GM23338 (cell line): ENCODE measurements at regions not wholly inside any gene's neighbourhood (a gene's known extent, or its start where the extent isn't known, plus 50 kb on each side); places are given as distances from the start of the nearest gene placed in this dataset.

ENCODE experiments used
- ATAC-seq: fragments of 200-7000 bp; cut with Tn5 transposase; 3 replicates; pipeline ENCODE4 v1.9.1; 2020
- DNase-seq: peaks from one replicate; pipeline ENCODE4 v3.0.0-alpha.2; 2015; ENCODE audit warnings: low spot score
- H2AFZ ChIP-seq: fragments of 200-600 bp; sonication (generic); 2 replicates; pipeline ENCODE4 v1.8.0; 2016; ENCODE audit warnings: antibody characterized with exemption, mild to moderate bottlenecking, moderate library complexity
- H3F3A ChIP-seq: fragments of 200-600 bp; sonication (generic); replicated peaks from 2 replicates; pipeline ENCODE4 v1.8.0; 2017; ENCODE audit warnings: antibody characterized with exemption, mixed run types, low read depth
- H3K27ac ChIP-seq: fragments of 200-600 bp; sonication (generic); 2 replicates; pipeline ENCODE4 v1.6.1; 2016; ENCODE audit warnings: low read depth
- H3K27me3 ChIP-seq: fragments of 200-600 bp; sonication (generic); 2 replicates; pipeline ENCODE4 v1.8.0; 2016; ENCODE audit warnings: mild to moderate bottlenecking, mixed run types, moderate library complexity; ENCODE audit not compliant: insufficient read depth
- H3K36me3 ChIP-seq: fragments of 200-600 bp; sonication (generic); 2 replicates; pipeline ENCODE4 v1.8.0; 2016; ENCODE audit warnings: mild to moderate bottlenecking; ENCODE audit not compliant: insufficient read depth
- H3K4me1 ChIP-seq: fragments of 200-600 bp; sonication (generic); 2 replicates; pipeline ENCODE4 v1.8.0; 2016; ENCODE audit warnings: mild to moderate bottlenecking, moderate library complexity; ENCODE audit not compliant: insufficient read depth
- H3K4me2 ChIP-seq: fragments of 200-600 bp; sonication (generic); 2 replicates; pipeline ENCODE4 v1.7.1; 2017; ENCODE audit warnings: mixed run types
- H3K4me3 ChIP-seq: fragments of 200-600 bp; sonication (generic); 2 replicates; pipeline ENCODE4 v1.6.1; 2016; ENCODE audit warnings: mixed run types
- H3K79me2 ChIP-seq: fragments of 200-600 bp; sonication (generic); replicated peaks from 2 replicates; pipeline ENCODE4 v1.8.0; 2017; ENCODE audit warnings: mild to moderate bottlenecking; ENCODE audit not compliant: insufficient read depth
- H3K9me2 ChIP-seq: fragments of 200-600 bp; sonication (generic); 2 replicates; pipeline ENCODE4 v1.8.0; 2017; ENCODE audit not compliant: insufficient read depth
- H4K20me1 ChIP-seq: fragments of 200-600 bp; sonication (generic); replicated peaks from 2 replicates; pipeline ENCODE4 v1.8.0; 2017; ENCODE audit warnings: mild to moderate bottlenecking; ENCODE audit not compliant: insufficient read depth
- H3K27ac Mint-ChIP-seq: 2 replicates; pipeline ENCODE4 v1.8.0; 2020; ENCODE audit warnings: inconsistent platforms, mild to moderate bottlenecking, moderate library complexity, mixed read lengths
- H3K27me3 Mint-ChIP-seq: 3 replicates; pipeline ENCODE4 v1.8.0; 2022; ENCODE audit warnings: low read depth, mild to moderate bottlenecking, moderate library complexity, mixed read lengths, inconsistent platforms; ENCODE audit not compliant: insufficient read depth, poor library complexity
- H3K36me3 Mint-ChIP-seq: 3 replicates; pipeline ENCODE4 v1.8.0; 2021; ENCODE audit warnings: low read depth, mild to moderate bottlenecking, inconsistent platforms, moderate library complexity, mixed read lengths
- H3K4me1 Mint-ChIP-seq: 3 replicates; pipeline ENCODE4 v1.8.0; 2020; ENCODE audit warnings: mild to moderate bottlenecking, inconsistent platforms, mixed read lengths
- H3K4me3 Mint-ChIP-seq: 3 replicates; pipeline ENCODE4 v1.8.0; 2021; ENCODE audit warnings: moderate library complexity, mild to moderate bottlenecking, inconsistent platforms, mixed read lengths
- H3K9me3 Mint-ChIP-seq: 3 replicates; pipeline ENCODE4 v1.8.0; 2020; ENCODE audit warnings: moderate library complexity, mild to moderate bottlenecking, inconsistent platforms, mixed read lengths
- CREB1 ChIP-seq: fragments of 250-450 bp; sonication (Bioruptor Pico); IDR thresholded peaks from 2 replicates; pipeline ENCODE4 v1.5.0; 2020; ENCODE audit warnings: low read depth, mild to moderate bottlenecking, moderate library complexity
- EZH2 ChIP-seq: fragments of 200-600 bp; sonication (generic); IDR thresholded peaks from one replicate; pipeline ENCODE4 v1.8.0; 2017; ENCODE audit warnings: antibody characterized with exemption, mild to moderate bottlenecking, low read depth; ENCODE audit not compliant: unreplicated experiment
- EZH2phosphoT487 ChIP-seq: fragments of 200-600 bp; sonication (generic); IDR thresholded peaks from one replicate; pipeline ENCODE4 v1.8.1; 2018; ENCODE audit warnings: antibody characterized with exemption; ENCODE audit not compliant: unreplicated experiment
- JUNB ChIP-seq: IDR thresholded peaks from one replicate; pipeline ENCODE4 v1.6.1; 2016; ENCODE audit warnings: antibody characterized with exemption; ENCODE audit not compliant: unreplicated experiment
- POLR2AphosphoS5 ChIP-seq: IDR thresholded peaks from 2 replicates; pipeline ENCODE4 v1.6.1; 2016; ENCODE audit warnings: antibody characterized with exemption, low read depth
- ZNF114 ChIP-seq: fragments of 250-450 bp; sonication (Bioruptor Pico); IDR thresholded peaks from 2 replicates; pipeline ENCODE4 v1.5.0; 2020; ENCODE audit warnings: mild to moderate bottlenecking, moderate library complexity
- ZNF331 ChIP-seq: fragments of 250-450 bp; sonication (Bioruptor Pico); IDR thresholded peaks from 2 replicates; pipeline ENCODE4 v1.5.0; 2020; ENCODE audit warnings: low read depth, mild to moderate bottlenecking, moderate library complexity
- TF ChIP-seq, protein P1 (sequence below): IDR thresholded peaks from one replicate; pipeline ENCODE4 v1.6.1; 2018; ENCODE audit warnings: antibody characterized with exemption; ENCODE audit not compliant: unreplicated experiment
- TF ChIP-seq, protein P2 (sequence below), 2 experiments: fragments of 200-600 bp in 1 of 2; sonication (generic) in 1 of 2; conservative IDR thresholded peaks; 2 replicates each; pipeline versions ENCODE4 v1.5.1 to v1.6.1; 2016 to 2017; ENCODE audit warnings: antibody characterized with exemption in 2 of 2, low read depth in 2 of 2, mild to moderate bottlenecking in 2 of 2, moderate library complexity in 1 of 2
- TF ChIP-seq, protein P3 (sequence below): IDR thresholded peaks from 2 replicates; pipeline ENCODE4 v1.6.1; 2016; ENCODE audit warnings: antibody characterized with exemption
- TF ChIP-seq, protein P4 (sequence below): fragments of 250-450 bp; sonication (Bioruptor Pico); IDR thresholded peaks from 2 replicates; pipeline ENCODE4 v1.5.0; 2020; ENCODE audit warnings: mild to moderate bottlenecking, moderate library complexity

DNA sequence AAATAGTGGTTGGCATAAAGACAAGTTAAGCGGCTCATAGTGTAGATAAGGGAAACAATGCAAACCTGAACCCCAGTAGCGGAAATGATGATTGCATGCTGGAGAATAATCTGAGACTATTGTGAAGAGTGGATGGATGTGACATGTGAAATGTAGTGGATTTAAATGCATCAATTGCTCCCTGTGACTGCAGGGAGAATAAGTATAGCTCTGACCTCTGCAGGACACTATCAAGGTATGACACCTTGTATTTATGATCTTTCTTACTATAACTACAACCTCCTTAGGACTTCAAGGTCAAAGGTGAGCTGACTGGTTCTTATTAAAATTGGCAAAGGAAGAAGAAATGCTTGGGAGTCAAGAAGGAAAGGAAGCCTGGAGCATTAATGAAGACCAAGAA is 285.6 kb downstream of the GRIN2B start:
- H3K4me1 ChIP-seq, result no peaks in the 10 kb centered on the region
- TF ChIP-seq ZNF114, result no peak
- TF ChIP-seq CREB1, result no peak
- TF ChIP-seq, protein P1, sequence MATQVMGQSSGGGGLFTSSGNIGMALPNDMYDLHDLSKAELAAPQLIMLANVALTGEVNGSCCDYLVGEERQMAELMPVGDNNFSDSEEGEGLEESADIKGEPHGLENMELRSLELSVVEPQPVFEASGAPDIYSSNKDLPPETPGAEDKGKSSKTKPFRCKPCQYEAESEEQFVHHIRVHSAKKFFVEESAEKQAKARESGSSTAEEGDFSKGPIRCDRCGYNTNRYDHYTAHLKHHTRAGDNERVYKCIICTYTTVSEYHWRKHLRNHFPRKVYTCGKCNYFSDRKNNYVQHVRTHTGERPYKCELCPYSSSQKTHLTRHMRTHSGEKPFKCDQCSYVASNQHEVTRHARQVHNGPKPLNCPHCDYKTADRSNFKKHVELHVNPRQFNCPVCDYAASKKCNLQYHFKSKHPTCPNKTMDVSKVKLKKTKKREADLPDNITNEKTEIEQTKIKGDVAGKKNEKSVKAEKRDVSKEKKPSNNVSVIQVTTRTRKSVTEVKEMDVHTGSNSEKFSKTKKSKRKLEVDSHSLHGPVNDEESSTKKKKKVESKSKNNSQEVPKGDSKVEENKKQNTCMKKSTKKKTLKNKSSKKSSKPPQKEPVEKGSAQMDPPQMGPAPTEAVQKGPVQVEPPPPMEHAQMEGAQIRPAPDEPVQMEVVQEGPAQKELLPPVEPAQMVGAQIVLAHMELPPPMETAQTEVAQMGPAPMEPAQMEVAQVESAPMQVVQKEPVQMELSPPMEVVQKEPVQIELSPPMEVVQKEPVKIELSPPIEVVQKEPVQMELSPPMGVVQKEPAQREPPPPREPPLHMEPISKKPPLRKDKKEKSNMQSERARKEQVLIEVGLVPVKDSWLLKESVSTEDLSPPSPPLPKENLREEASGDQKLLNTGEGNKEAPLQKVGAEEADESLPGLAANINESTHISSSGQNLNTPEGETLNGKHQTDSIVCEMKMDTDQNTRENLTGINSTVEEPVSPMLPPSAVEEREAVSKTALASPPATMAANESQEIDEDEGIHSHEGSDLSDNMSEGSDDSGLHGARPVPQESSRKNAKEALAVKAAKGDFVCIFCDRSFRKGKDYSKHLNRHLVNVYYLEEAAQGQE, result no peak
- TF ChIP-seq, protein P2, sequence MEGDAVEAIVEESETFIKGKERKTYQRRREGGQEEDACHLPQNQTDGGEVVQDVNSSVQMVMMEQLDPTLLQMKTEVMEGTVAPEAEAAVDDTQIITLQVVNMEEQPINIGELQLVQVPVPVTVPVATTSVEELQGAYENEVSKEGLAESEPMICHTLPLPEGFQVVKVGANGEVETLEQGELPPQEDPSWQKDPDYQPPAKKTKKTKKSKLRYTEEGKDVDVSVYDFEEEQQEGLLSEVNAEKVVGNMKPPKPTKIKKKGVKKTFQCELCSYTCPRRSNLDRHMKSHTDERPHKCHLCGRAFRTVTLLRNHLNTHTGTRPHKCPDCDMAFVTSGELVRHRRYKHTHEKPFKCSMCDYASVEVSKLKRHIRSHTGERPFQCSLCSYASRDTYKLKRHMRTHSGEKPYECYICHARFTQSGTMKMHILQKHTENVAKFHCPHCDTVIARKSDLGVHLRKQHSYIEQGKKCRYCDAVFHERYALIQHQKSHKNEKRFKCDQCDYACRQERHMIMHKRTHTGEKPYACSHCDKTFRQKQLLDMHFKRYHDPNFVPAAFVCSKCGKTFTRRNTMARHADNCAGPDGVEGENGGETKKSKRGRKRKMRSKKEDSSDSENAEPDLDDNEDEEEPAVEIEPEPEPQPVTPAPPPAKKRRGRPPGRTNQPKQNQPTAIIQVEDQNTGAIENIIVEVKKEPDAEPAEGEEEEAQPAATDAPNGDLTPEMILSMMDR (conservative IDR thresholded peaks at IDR 0.05; ENCODE audit: low read depth in 2 of 2), result no peak
- no peak for TF ChIP-seq EZH2phosphoT487
- TF ChIP-seq JUNB, result no peak
- TF ChIP-seq, protein P3, sequence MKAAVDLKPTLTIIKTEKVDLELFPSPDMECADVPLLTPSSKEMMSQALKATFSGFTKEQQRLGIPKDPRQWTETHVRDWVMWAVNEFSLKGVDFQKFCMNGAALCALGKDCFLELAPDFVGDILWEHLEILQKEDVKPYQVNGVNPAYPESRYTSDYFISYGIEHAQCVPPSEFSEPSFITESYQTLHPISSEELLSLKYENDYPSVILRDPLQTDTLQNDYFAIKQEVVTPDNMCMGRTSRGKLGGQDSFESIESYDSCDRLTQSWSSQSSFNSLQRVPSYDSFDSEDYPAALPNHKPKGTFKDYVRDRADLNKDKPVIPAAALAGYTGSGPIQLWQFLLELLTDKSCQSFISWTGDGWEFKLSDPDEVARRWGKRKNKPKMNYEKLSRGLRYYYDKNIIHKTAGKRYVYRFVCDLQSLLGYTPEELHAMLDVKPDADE, result no peak
- TF ChIP-seq POLR2AphosphoS5, result no peak
- TF ChIP-seq ZNF331 (CRISPR knock-in tag), result no peak
- TF ChIP-seq EZH2, result no peak
- TF ChIP-seq, protein P4, sequence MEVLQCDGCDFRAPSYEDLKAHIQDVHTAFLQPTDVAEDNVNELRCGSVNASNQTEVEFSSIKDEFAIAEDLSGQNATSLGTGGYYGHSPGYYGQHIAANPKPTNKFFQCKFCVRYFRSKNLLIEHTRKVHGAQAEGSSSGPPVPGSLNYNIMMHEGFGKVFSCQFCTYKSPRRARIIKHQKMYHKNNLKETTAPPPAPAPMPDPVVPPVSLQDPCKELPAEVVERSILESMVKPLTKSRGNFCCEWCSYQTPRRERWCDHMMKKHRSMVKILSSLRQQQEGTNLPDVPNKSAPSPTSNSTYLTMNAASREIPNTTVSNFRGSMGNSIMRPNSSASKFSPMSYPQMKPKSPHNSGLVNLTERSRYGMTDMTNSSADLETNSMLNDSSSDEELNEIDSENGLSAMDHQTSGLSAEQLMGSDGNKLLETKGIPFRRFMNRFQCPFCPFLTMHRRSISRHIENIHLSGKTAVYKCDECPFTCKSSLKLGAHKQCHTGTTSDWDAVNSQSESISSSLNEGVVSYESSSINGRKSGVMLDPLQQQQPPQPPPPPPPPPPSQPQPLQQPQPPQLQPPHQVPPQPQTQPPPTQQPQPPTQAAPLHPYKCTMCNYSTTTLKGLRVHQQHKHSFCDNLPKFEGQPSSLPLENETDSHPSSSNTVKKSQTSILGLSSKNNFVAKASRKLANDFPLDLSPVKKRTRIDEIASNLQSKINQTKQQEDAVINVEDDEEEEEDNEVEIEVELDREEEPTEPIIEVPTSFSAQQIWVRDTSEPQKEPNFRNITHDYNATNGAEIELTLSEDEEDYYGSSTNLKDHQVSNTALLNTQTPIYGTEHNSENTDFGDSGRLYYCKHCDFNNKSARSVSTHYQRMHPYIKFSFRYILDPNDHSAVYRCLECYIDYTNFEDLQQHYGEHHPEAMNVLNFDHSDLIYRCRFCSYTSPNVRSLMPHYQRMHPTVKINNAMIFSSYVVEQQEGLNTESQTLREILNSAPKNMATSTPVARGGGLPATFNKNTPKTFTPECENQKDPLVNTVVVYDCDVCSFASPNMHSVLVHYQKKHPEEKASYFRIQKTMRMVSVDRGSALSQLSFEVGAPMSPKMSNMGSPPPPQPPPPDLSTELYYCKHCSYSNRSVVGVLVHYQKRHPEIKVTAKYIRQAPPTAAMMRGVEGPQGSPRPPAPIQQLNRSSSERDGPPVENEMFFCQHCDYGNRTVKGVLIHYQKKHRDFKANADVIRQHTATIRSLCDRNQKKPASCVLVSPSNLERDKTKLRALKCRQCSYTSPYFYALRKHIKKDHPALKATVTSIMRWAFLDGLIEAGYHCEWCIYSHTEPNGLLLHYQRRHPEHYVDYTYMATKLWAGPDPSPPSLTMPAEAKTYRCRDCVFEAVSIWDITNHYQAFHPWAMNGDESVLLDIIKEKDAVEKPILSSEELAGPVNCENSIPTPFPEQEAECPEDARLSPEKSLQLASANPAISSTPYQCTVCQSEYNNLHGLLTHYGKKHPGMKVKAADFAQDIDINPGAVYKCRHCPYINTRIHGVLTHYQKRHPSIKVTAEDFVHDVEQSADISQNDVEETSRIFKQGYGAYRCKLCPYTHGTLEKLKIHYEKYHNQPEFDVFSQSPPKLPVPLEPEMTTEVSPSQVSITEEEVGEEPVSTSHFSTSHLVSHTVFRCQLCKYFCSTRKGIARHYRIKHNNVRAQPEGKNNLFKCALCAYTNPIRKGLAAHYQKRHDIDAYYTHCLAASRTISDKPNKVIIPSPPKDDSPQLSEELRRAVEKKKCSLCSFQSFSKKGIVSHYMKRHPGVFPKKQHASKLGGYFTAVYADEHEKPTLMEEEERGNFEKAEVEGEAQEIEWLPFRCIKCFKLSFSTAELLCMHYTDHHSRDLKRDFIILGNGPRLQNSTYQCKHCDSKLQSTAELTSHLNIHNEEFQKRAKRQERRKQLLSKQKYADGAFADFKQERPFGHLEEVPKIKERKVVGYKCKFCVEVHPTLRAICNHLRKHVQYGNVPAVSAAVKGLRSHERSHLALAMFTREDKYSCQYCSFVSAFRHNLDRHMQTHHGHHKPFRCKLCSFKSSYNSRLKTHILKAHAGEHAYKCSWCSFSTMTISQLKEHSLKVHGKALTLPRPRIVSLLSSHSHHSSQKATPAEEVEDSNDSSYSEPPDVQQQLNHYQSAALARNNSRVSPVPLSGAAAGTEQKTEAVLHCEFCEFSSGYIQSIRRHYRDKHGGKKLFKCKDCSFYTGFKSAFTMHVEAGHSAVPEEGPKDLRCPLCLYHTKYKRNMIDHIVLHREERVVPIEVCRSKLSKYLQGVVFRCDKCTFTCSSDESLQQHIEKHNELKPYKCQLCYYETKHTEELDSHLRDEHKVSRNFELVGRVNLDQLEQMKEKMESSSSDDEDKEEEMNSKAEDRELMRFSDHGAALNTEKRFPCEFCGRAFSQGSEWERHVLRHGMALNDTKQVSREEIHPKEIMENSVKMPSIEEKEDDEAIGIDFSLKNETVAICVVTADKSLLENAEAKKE, result no peak
- no peak overlapping the region for H3K4me3 Mint-ChIP-seq
- H3K27me3 ChIP-seq, result no peaks in the 10 kb centered on the region
- H2AFZ ChIP-seq, result no peak overlapping the region
- no peaks in the 10 kb centered on the region for H3K79me2 ChIP-seq
- H3K9me2 ChIP-seq, result no peaks in the 10 kb centered on the region
- H3K4me1 Mint-ChIP-seq, result peaks cover 3% of the 10 kb centered on the region
- no peaks in the 10 kb centered on the region for H3K36me3 ChIP-seq
- H3K27me3 Mint-ChIP-seq, result peaks cover 1% of the 10 kb centered on the region
- H3K36me3 Mint-ChIP-seq, result no peaks in the 10 kb centered on the region; the same call in 2 of the 3 replicates
- H3K4me2 ChIP-seq, result no peak overlapping the region
- H3K27ac ChIP-seq, result no peak overlapping the region
- no peak overlapping the region for H3K4me3 ChIP-seq
- no peaks in the 10 kb centered on the region for H3F3A ChIP-seq
- DNase-seq (no peak), ATAC-seq (no peak)
- no peak overlapping the region for H3K27ac Mint-ChIP-seq
- H4K20me1 ChIP-seq, result no peaks in the 10 kb centered on the region
- no peaks in the 10 kb centered on the region for H3K9me3 Mint-ChIP-seq
